Breast epithelium (tissue), 4 donors: ENCODE measurements at regions not wholly inside any gene's neighbourhood (a gene's known extent, or its start where the extent isn't known, plus 50 kb on each side); places are given as distances from the start of the nearest gene placed in this dataset.

ENCODE experiments used
- DNase-seq, 2 donors: peaks; one replicate each; pipeline ENCODE4 v3.0.0-alpha.2; 2019; ENCODE audit warnings: low spot score in 2 of 2
- H3K27ac ChIP-seq, 2 donors: fragments of 200-600 bp; sonication (generic) in 1 of 2; one replicate each; pipeline ENCODE4 v1.5.1; 2016 to 2019; ENCODE audit warnings: mild to moderate bottlenecking in 1 of 2
- H3K27me3 ChIP-seq, 2 donors: fragments of 200-600 bp; sonication (generic) in 1 of 2; one replicate each; pipeline versions ENCODE4 v1.5.1 to v1.6.0; 2017 to 2019; ENCODE audit warnings: control low read depth in 1 of 2, mild to moderate bottlenecking in 1 of 2
- H3K36me3 ChIP-seq: fragments of 200-600 bp; one replicate; pipeline ENCODE4 v1.5.1; 2019
- H3K4me1 ChIP-seq, 2 donors: fragments of 200-600 bp; sonication (generic); one replicate each; pipeline ENCODE4 v1.5.1; 2016 to 2019; ENCODE audit warnings: control low read depth in 1 of 2
- H3K4me3 ChIP-seq, 3 donors: fragments of 200-600 bp; sonication (generic); 1 replicate in 2 of 3; 2 replicates in 1 of 3; pipeline ENCODE4 v1.5.1; 2016 to 2019; ENCODE audit warnings: mild to moderate bottlenecking in 3 of 3, moderate library complexity in 2 of 3
- H3K9me3 ChIP-seq, 2 donors: fragments of 200-600 bp; sonication (generic) in 1 of 2; one replicate each; pipeline ENCODE4 v1.5.1; 2016 to 2019; ENCODE audit warnings: control low read depth in 1 of 2
- CTCF ChIP-seq, 3 donors: fragments of 450-650 bp; IDR thresholded peaks; one replicate each; pipeline ENCODE4 v1.5.1; 2016 to 2017; ENCODE audit warnings: antibody characterized with exemption in 3 of 3, mild to moderate bottlenecking in 3 of 3, moderate library complexity in 3 of 3
- POLR2A ChIP-seq: fragments of 450-650 bp; IDR thresholded peaks from one replicate; pipeline ENCODE4 v1.6.1; 2016; ENCODE audit warnings: antibody characterized with exemption, mild to moderate bottlenecking, moderate library complexity
- POLR2AphosphoS5 ChIP-seq, 3 donors: sonication (generic); formaldehyde crosslinking; IDR thresholded peaks; one replicate each; pipeline ENCODE4 v1.6.1; 2017; ENCODE audit warnings: antibody characterized with exemption in 3 of 3
- intact Hi-C: fragments of 100-400 bp; cut with DNase I; formaldehyde crosslinking; loops from one replicate; pipeline ENCODE4 v1.15.1; 2023; ENCODE audit warnings: low total_unique reads

- H3K27me3 ChIP-seq: no peaks in the 10 kb centered on the region
- intact Hi-C loops: no loop called here
- H3K4me3 ChIP-seq: no peak overlapping the region
- DNase-seq: no peak
- H3K27ac ChIP-seq: no peak overlapping the region
- no peaks in the 10 kb centered on the region for H3K36me3 ChIP-seq
- no peak for TF ChIP-seq CTCF (IDR thresholded peaks at IDR 0.05)
- H3K4me1 ChIP-seq: no peaks in the 10 kb centered on the region
- H3K9me3 ChIP-seq: no peaks in the 10 kb centered on the region
Measured at GRCh38 chr2:38164881-38165280, 88.9 kb upstream of the CYP1B1 start.

- no peak for TF ChIP-seq POLR2AphosphoS5 (IDR thresholded peaks at IDR 0.05)
- TF ChIP-seq CTCF (IDR thresholded peaks at IDR 0.05): no peak
- TF ChIP-seq POLR2A: no peak
- Histone ChIP-seq H3K4me1 (peaks cover 0 to 8% of the 10 kb centered on the region in 2 donors), H3K9me3 (no peaks in the 10 kb centered on the region), H3K36me3 (no peaks in the 10 kb centered on the region), H3K4me3 (no peak overlapping the region), H3K27me3 (no peaks in the 10 kb centered on the region), H3K27ac (no peak overlapping the region)
- no peak for DNase-seq
- intact Hi-C loops: no loop called here
Measured at GRCh38 chr2:38163579-38163978, 87.6 kb upstream of the CYP1B1 start.

GRCh38 chr2:38163006-38163405 is 87.1 kb upstream of the CYP1B1 start:
- intact Hi-C loops: no loop called here
- no peak for DNase-seq
- no peak for TF ChIP-seq POLR2A
- no peak for TF ChIP-seq POLR2AphosphoS5 (IDR thresholded peaks at IDR 0.05)
- TF ChIP-seq CTCF (IDR thresholded peaks at IDR 0.05): no peak
- Histone ChIP-seq H3K36me3 (no peaks in the 10 kb centered on the region), H3K27ac (no peak overlapping the region), H3K27me3 (no peaks in the 10 kb centered on the region), H3K4me1 (peaks cover 0 to 8% of the 10 kb centered on the region in 2 donors), H3K9me3 (no peaks in the 10 kb centered on the region), H3K4me3 (no peak overlapping the region)

GRCh38 chr2:38160516-38160915 is 84.6 kb upstream of the CYP1B1 start:
- TF ChIP-seq POLR2AphosphoS5 (IDR thresholded peaks at IDR 0.05) (no peak), POLR2A (no peak), CTCF (IDR thresholded peaks at IDR 0.05) (no peak)
- Histone ChIP-seq H3K27me3 (no peaks in the 10 kb centered on the region), H3K36me3 (no peaks in the 10 kb centered on the region), H3K9me3 (no peaks in the 10 kb centered on the region), H3K4me3 (no peak overlapping the region), H3K27ac (peak overlapping the region; percentile 79 to 87), H3K4me1 (peaks cover 0 to 8% of the 10 kb centered on the region in 2 donors)
- DNase-seq: no peak
- intact Hi-C loops: no loop called here

- peak in 1 of 2 donors; percentile 55 for DNase-seq
- TF ChIP-seq POLR2AphosphoS5 (IDR thresholded peaks at IDR 0.05) (no peak), CTCF (IDR thresholded peaks at IDR 0.05) (no peak), POLR2A (no peak)
- peak overlapping the region in 1 of 3 donors; percentile 31 for H3K4me3 ChIP-seq
Measured at GRCh38 chr2:38159597-38159996, 83.6 kb upstream of the CYP1B1 start.

More at GRCh38 chr2:38159597-38159996, 83.6 kb upstream of the CYP1B1 start:
- Histone ChIP-seq H3K9me3 (no peaks in the 10 kb centered on the region), H3K4me1 (peaks cover 0 to 8% of the 10 kb centered on the region in 2 donors), H3K27me3 (no peaks in the 10 kb centered on the region), H3K36me3 (no peaks in the 10 kb centered on the region), H3K27ac (peak overlapping the region; percentile 79 to 87)
- intact Hi-C loops: no loop called here
